ENCODE measurements at regions not wholly inside any gene's neighbourhood (a gene's known extent, or its start where the extent isn't known, plus 50 kb on each side); places are given as distances from the start of the nearest gene placed in this dataset.

GRCh38 chr7:113775804-113776203 is 143.0 kb downstream of the PPP1R3A start:
- intact Hi-C loops (cut with DNase I): no loop called here
- no peak overlapping the region for H3K4me3 ChIP-seq
- H3K9me3 ChIP-seq: no peaks in the 10 kb centered on the region
- no peak for ATAC-seq
- 33% methylated on average over 1 of the region's 1 CpG for WGBS (ENCODE audit: insufficient coverage, low coverage, low lambda C conversion rate, missing lambda C conversion rate)
- DNase-seq: no peak
- no peaks in the 10 kb centered on the region for H3K36me3 ChIP-seq
- no peak for TF ChIP-seq POLR2A (IDR thresholded peaks at IDR 0.05)
- TF ChIP-seq CTCF (IDR thresholded peaks at IDR 0.05): no peak
- H3K27me3 ChIP-seq: no peaks in the 10 kb centered on the region
- no peak overlapping the region for H3K27ac ChIP-seq
- no peaks in the 10 kb centered on the region for H3K4me1 ChIP-seq

GRCh38 chr7:113775401-113775800 is 143.4 kb downstream of the PPP1R3A start:
- Histone ChIP-seq H3K4me3 (no peak overlapping the region), H3K27me3 (no peaks in the 10 kb centered on the region), H3K4me1 (no peaks in the 10 kb centered on the region), H3K36me3 (no peaks in the 10 kb centered on the region), H3K9me3 (no peaks in the 10 kb centered on the region), H3K27ac (no peak overlapping the region)
- DNase-seq (no peak), ATAC-seq (no peak)
- 25% methylated on average over 1 of the region's 1 CpG for WGBS (ENCODE audit: insufficient coverage, low coverage, low lambda C conversion rate, missing lambda C conversion rate)
- TF ChIP-seq CTCF (IDR thresholded peaks at IDR 0.05) (no peak), POLR2A (IDR thresholded peaks at IDR 0.05) (no peak)
- intact Hi-C loops (cut with DNase I): no loop called here

GRCh38 chr7:113774182-113774807 is 144.5 kb downstream of the PPP1R3A start:
- 27% methylated on average over 3 of the region's 3 CpGs for WGBS (ENCODE audit: insufficient coverage, low coverage, low lambda C conversion rate, missing lambda C conversion rate)
- DNase-seq: no peak
- no peaks in the 10 kb centered on the region for H3K9me3 ChIP-seq
- H3K4me3 ChIP-seq: no peak overlapping the region
- intact Hi-C loops (cut with DNase I): no loop called here
- no peaks in the 10 kb centered on the region for H3K4me1 ChIP-seq
- ATAC-seq: peak; percentile 68 to 84 (median 74)
- H3K27ac ChIP-seq: no peak overlapping the region
- H3K27me3 ChIP-seq: no peaks in the 10 kb centered on the region
- H3K36me3 ChIP-seq: no peaks in the 10 kb centered on the region
- TF ChIP-seq CTCF (IDR thresholded peaks at IDR 0.05) (peak; percentile 39 to 71 (median 61)), POLR2A (IDR thresholded peaks at IDR 0.05) (no peak)

GRCh38 chr7:113770146-113770738 is 148.6 kb downstream of the PPP1R3A start:
- no peak overlapping the region for H3K4me3 ChIP-seq
- ATAC-seq (no peak), DNase-seq (no peak)
- 52% methylated on average over 7 of the region's 12 CpGs for WGBS (ENCODE audit: insufficient coverage, low coverage, low lambda C conversion rate, missing lambda C conversion rate)
- H3K9me3 ChIP-seq: no peaks in the 10 kb centered on the region
- no peak overlapping the region for H3K27ac ChIP-seq
- intact Hi-C loops (cut with DNase I): no loop called here
- TF ChIP-seq CTCF (IDR thresholded peaks at IDR 0.05) (no peak), POLR2A (IDR thresholded peaks at IDR 0.05) (no peak)
- H3K27me3 ChIP-seq: no peaks in the 10 kb centered on the region
- no peaks in the 10 kb centered on the region for H3K36me3 ChIP-seq
- H3K4me1 ChIP-seq: no peaks in the 10 kb centered on the region
